ENCODE measurements at regions not wholly inside any gene's neighbourhood (a gene's known extent, or its start where the extent isn't known, plus 50 kb on each side); places are given as distances from the start of the nearest gene placed in this dataset.

DNA sequence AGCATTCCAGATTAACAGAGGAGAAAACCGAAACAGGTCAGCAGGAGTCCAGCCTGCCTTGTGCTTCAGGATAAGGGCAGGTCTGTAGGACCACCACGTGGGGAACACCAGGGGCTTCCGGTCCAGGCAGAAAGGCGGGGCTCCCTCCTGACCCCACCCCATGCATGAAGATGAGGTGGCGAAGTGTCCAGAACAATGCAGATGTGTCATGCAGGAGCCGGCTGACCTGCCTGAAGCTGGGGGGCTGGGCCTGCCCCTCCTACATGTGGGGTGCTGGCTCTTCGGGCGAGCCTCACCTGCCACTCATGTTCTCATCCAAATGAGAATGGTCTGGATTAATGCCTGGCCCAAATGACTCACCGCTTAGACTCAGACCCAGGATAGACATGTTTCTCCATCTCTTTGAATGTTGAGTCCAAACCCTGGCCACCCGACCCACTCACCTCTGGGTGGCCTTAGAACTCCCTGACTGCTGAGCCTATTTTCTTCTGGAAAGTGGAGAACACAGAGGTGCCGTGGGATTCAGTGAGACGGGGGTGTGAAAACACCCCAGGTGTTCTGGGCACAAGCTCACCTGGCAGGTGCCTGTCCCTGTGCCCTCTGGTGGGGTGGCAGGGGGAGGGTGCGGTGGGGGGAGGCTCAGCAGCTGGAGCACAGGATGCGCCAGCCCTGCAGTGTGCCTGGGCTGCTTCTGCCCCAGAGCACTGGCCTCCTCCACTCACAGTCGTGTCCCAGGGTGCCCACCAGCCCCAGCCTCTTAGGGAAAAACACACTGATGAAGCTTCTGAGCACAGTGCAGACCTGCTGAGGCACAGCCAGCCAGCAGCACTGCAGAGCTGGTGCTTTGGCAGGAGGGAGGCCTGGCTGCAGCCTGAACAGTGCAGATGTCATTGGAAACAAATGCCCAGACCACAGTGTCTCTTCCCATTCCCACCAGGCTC lies 55.2 kb upstream of the GDF10 start:
- Histone ChIP-seq H3K36me3 (ENCODE audit: insufficient read depth, low read length) (no peaks in the 10 kb centered on the region), H3K4me3 (ENCODE audit: low read length in 2 of 2) (no peak overlapping the region), H3K4me1 (ENCODE audit: insufficient read depth, low read length) (peaks cover 5% of the 10 kb centered on the region), H3K9me3 (ENCODE audit: control insufficient read depth in 1 of 2, low read length in 2 of 2) (no peaks in the 10 kb centered on the region), H3K27ac (ENCODE audit: low read depth, low read length) (no peak overlapping the region), H3K27me3 (ENCODE audit: insufficient read depth, low read length) (no peaks in the 10 kb centered on the region)
- DNase-seq = no peak
- CTCF ChIA-PET (ENCODE audit: partially characterized antibody) = no interaction called here
- H3K9me3 Mint-ChIP-seq = no peaks in the 10 kb centered on the region
- H3K4me1 Mint-ChIP-seq = peaks cover 5 to 15% (median 13%) of the 10 kb centered on the region in 4 donors
- H3K27me3 Mint-ChIP-seq = no peaks in the 10 kb centered on the region
- H3K4me3 Mint-ChIP-seq = no peak overlapping the region
- H3K36me3 Mint-ChIP-seq = no peaks in the 10 kb centered on the region
- intact Hi-C loops (cut with micrococcal nuclease) = no loop called here
- POLR2A ChIA-PET (ENCODE audit: partially characterized antibody) = no interaction called here
- H3K27ac Mint-ChIP-seq = no peak overlapping the region

GRCh38 chr10:47245731-47246350 lies 54.2 kb upstream of the GDF10 start:
- Mint-ChIP-seq H3K4me1 (peaks cover 5 to 15% (median 13%) of the 10 kb centered on the region in 4 donors), H3K9me3 (no peaks in the 10 kb centered on the region), H3K4me3 (no peak overlapping the region), H3K27ac (no peak overlapping the region), H3K27me3 (no peaks in the 10 kb centered on the region), H3K36me3 (no peaks in the 10 kb centered on the region)
- DNase-seq = no peak
- intact Hi-C loops (cut with micrococcal nuclease) = no loop called here
- H3K27ac ChIP-seq (ENCODE audit: low read depth, low read length) = no peak overlapping the region
- no peaks in the 10 kb centered on the region for H3K27me3 ChIP-seq (ENCODE audit: insufficient read depth, low read length)
- H3K4me1 ChIP-seq (ENCODE audit: insufficient read depth, low read length) = peaks cover 5% of the 10 kb centered on the region
- CTCF ChIA-PET (ENCODE audit: partially characterized antibody) = no interaction called here
- POLR2A ChIA-PET (ENCODE audit: partially characterized antibody) = interaction anchor here (0.6 kb wide), 1 partner anchor 1394 kb away, joined by 3 read pairs; no protein-coding TSS in a partner anchor
- H3K4me3 ChIP-seq (ENCODE audit: low read length in 2 of 2) = no peak overlapping the region
- H3K9me3 ChIP-seq (ENCODE audit: control insufficient read depth in 1 of 2, low read length in 2 of 2) = no peaks in the 10 kb centered on the region
- no peaks in the 10 kb centered on the region for H3K36me3 ChIP-seq (ENCODE audit: insufficient read depth, low read length)

- H3K9me3 Mint-ChIP-seq = no peaks in the 10 kb centered on the region
- H3K36me3 Mint-ChIP-seq = no peaks in the 10 kb centered on the region
- Histone ChIP-seq H3K27ac (ENCODE audit: low read depth, low read length) (no peak overlapping the region), H3K36me3 (ENCODE audit: insufficient read depth, low read length) (no peaks in the 10 kb centered on the region), H3K4me1 (ENCODE audit: insufficient read depth, low read length) (peaks cover 5% of the 10 kb centered on the region), H3K4me3 (ENCODE audit: low read length in 2 of 2) (no peak overlapping the region), H3K9me3 (ENCODE audit: control insufficient read depth in 1 of 2, low read length in 2 of 2) (no peaks in the 10 kb centered on the region), H3K27me3 (ENCODE audit: insufficient read depth, low read length) (no peaks in the 10 kb centered on the region)
- DNase-seq = no peak
- POLR2A ChIA-PET (ENCODE audit: partially characterized antibody) = no interaction called here
- no peaks in the 10 kb centered on the region for H3K27me3 Mint-ChIP-seq
- CTCF ChIA-PET (ENCODE audit: partially characterized antibody) = no interaction called here
- H3K4me1 Mint-ChIP-seq = peaks cover 7 to 15% (median 13%) of the 10 kb centered on the region in 4 donors
- H3K4me3 Mint-ChIP-seq = peak overlapping the region in 1 of 8 donors; percentile 48
- intact Hi-C loops (cut with micrococcal nuclease) = no loop called here
- peak overlapping the region in 1 of 7 donors; percentile 23 for H3K27ac Mint-ChIP-seq
Measured at GRCh38 chr10:47246406-47247147, 53.4 kb upstream of the GDF10 start.

DNA sequence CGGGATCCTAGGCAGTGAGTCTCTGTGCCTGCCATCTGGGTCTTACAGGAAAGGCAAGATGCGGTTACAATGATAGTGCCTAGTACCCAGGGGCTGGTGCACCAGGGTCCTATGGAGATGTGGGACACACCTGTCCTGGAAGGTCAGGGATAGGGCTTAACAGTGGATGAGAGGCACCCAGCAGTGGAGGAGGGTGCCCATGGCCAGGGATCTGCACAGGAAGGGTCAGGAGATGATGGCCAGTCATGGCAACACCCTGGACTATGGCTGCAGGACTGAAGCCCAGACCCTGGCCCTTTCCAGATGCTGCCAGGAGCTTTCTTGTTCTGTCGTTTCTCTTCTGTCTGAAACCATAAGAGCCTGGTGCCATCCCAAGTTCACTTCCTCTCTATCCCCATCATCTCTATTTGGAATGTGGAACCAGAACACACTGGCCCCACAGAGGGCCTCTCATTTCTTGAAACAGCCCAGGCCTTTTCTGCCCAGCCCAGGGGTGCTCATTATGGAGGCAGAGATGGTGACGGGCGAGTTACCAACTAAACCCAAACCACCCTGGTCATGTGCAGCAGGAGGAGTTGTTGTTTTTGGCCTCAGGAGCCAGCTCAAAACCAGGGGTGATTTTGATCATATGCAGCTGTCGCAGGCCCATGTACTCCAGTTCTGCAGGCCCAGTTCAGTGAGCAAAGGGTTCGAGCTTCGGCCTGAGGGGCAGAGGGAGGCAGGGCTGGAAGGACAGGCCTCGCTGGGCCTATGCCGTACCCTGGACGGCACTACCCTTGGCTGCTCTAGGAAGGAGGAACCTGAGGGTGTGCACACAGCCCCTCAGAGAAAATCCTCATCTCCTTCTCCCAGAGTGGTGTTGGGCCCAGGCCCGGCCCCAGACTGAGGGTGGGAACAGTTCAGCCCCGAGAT lies 52.6 kb upstream of the GDF10 start:
- ChIA-PET CTCF (ENCODE audit: partially characterized antibody) (no interaction called here), POLR2A (ENCODE audit: partially characterized antibody) (no interaction called here)
- Histone ChIP-seq H3K4me1 (ENCODE audit: insufficient read depth, low read length) (peaks cover 5% of the 10 kb centered on the region), H3K27ac (ENCODE audit: low read depth, low read length) (no peak overlapping the region), H3K9me3 (ENCODE audit: control insufficient read depth in 1 of 2, low read length in 2 of 2) (no peaks in the 10 kb centered on the region), H3K4me3 (ENCODE audit: low read length in 2 of 2) (no peak overlapping the region), H3K27me3 (ENCODE audit: insufficient read depth, low read length) (no peaks in the 10 kb centered on the region), H3K36me3 (ENCODE audit: insufficient read depth, low read length) (no peaks in the 10 kb centered on the region)
- intact Hi-C loops (cut with micrococcal nuclease) = no loop called here
- Mint-ChIP-seq H3K27ac (peak overlapping the region in 1 of 7 donors; percentile 47), H3K9me3 (no peaks in the 10 kb centered on the region), H3K4me3 (no peak overlapping the region), H3K27me3 (no peaks in the 10 kb centered on the region), H3K4me1 (peaks cover 7 to 14% (median 13%) of the 10 kb centered on the region in 4 donors), H3K36me3 (no peaks in the 10 kb centered on the region)
- DNase-seq = no peak

- no peaks in the 10 kb centered on the region for H3K27me3 Mint-ChIP-seq
- no peak overlapping the region for H3K27ac ChIP-seq (ENCODE audit: low read depth, low read length)
- ChIA-PET CTCF (ENCODE audit: partially characterized antibody) (no interaction called here), POLR2A (ENCODE audit: partially characterized antibody) (no interaction called here)
- DNase-seq = no peak
- H3K4me1 Mint-ChIP-seq = peaks cover 5 to 12% (median 9%) of the 10 kb centered on the region in 4 donors
- H3K27me3 ChIP-seq (ENCODE audit: insufficient read depth, low read length) = no peaks in the 10 kb centered on the region
- H3K36me3 Mint-ChIP-seq = no peaks in the 10 kb centered on the region
- no peaks in the 10 kb centered on the region for H3K9me3 ChIP-seq (ENCODE audit: control insufficient read depth in 1 of 2, low read length in 2 of 2)
- H3K4me3 Mint-ChIP-seq = no peak overlapping the region
- intact Hi-C loops (cut with micrococcal nuclease) = no loop called here
- H3K36me3 ChIP-seq (ENCODE audit: insufficient read depth, low read length) = no peaks in the 10 kb centered on the region
- H3K4me1 ChIP-seq (ENCODE audit: insufficient read depth, low read length) = peaks cover 5% of the 10 kb centered on the region
- no peak overlapping the region for H3K4me3 ChIP-seq (ENCODE audit: low read length in 2 of 2)
- no peaks in the 10 kb centered on the region for H3K9me3 Mint-ChIP-seq
- no peak overlapping the region for H3K27ac Mint-ChIP-seq
Measured at GRCh38 chr10:47248386-47249090, 51.5 kb upstream of the GDF10 start.

- DNase-seq = no peak
- no peak overlapping the region for H3K27ac Mint-ChIP-seq
- Histone ChIP-seq H3K27ac (ENCODE audit: low read depth, low read length) (no peak overlapping the region), H3K4me3 (ENCODE audit: low read length in 2 of 2) (no peak overlapping the region), H3K9me3 (ENCODE audit: control insufficient read depth in 1 of 2, low read length in 2 of 2) (no peaks in the 10 kb centered on the region), H3K36me3 (ENCODE audit: insufficient read depth, low read length) (no peaks in the 10 kb centered on the region), H3K27me3 (ENCODE audit: insufficient read depth, low read length) (no peaks in the 10 kb centered on the region), H3K4me1 (ENCODE audit: insufficient read depth, low read length) (peaks cover 5% of the 10 kb centered on the region)
- peaks cover 9 to 19% (median 16%) of the 10 kb centered on the region in 4 donors for H3K4me1 Mint-ChIP-seq
- H3K27me3 Mint-ChIP-seq = no peaks in the 10 kb centered on the region
- no peak overlapping the region for H3K4me3 Mint-ChIP-seq
- POLR2A ChIA-PET (ENCODE audit: partially characterized antibody) = no interaction called here
- H3K9me3 Mint-ChIP-seq = no peaks in the 10 kb centered on the region
- CTCF ChIA-PET (ENCODE audit: partially characterized antibody) = no interaction called here
- H3K36me3 Mint-ChIP-seq = no peaks in the 10 kb centered on the region
- intact Hi-C loops (cut with micrococcal nuclease) = no loop called here
Measured at GRCh38 chr10:47249881-47250280, 50.1 kb upstream of the GDF10 start.

Data from CD4-positive, alpha-beta memory T cell (primary cell).